ENCODE measurements at regions not wholly inside any gene's neighbourhood (a gene's known extent, or its start where the extent isn't known, plus 50 kb on each side); places are given as distances from the start of the nearest gene placed in this dataset.

- Histone ChIP-seq H3K4me3 (ENCODE audit: low read depth, low read length) (no peak overlapping the region), H3K36me3 (ENCODE audit: control insufficient read depth, insufficient read depth, low read length) (no peaks in the 10 kb centered on the region), H3K27me3 (ENCODE audit: control insufficient read depth, insufficient read depth, low read length) (no peaks in the 10 kb centered on the region)
- no peak for TF ChIP-seq CTCF (IDR thresholded peaks at IDR 0.05; ENCODE audit: insufficient read depth, low read length, severe bottlenecking)
- no peak for FAIRE-seq
- DNase-seq (ENCODE audit: low read depth) = no peak
These were observed 329.4 kb upstream of the CDH5 start for GRCh38 chr16:66036793-66037715.

DNA sequence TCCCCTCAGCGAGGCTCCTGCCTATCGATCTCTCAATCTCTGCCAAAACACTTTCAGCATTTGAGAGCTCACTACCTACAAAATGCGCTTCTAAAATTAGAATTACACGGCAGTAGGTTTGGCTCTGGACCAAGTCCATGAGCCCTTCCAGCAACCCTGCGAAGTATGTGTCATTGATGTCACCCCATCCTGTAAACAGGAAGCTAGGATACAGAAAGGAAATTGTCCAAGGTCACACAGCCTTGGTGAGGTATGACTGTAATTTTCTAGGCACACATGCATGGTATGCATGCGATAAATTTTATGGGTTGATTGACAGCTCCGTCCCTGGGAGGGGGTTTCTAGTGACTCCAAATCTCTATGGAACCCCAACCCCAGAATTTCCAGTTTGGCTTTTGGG is 330.3 kb upstream of the CDH5 start:
- Histone ChIP-seq H3K4me3 (ENCODE audit: low read depth, low read length) (no peak overlapping the region), H3K27me3 (ENCODE audit: control insufficient read depth, insufficient read depth, low read length) (no peaks in the 10 kb centered on the region), H3K36me3 (ENCODE audit: control insufficient read depth, insufficient read depth, low read length) (no peaks in the 10 kb centered on the region)
- DNase-seq (ENCODE audit: low read depth) (no peak), FAIRE-seq (no peak)
- no peak for TF ChIP-seq CTCF (IDR thresholded peaks at IDR 0.05; ENCODE audit: insufficient read depth, low read length, severe bottlenecking)

DNA sequence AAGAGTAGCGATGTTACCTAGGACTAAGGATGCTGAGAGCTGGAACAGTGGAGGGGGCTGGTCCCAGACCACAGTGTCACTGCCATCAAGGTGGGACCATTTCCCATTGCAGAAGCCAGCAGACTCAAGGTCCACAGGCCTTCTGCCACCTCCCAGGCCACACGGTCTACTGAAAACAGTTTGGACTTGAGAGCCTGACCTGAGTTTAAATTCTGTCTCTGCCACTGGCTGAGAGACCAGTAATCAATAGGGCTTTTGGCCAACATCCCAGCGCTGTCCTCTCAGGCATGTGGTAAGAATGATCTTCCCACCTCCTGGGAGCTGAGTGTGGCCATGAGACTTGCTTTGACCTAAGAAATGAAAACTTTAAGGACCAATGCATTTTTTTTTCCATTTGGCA is 331.4 kb upstream of the CDH5 start:
- FAIRE-seq = peak; percentile 32
- Histone ChIP-seq H3K4me3 (ENCODE audit: low read depth, low read length) (no peak overlapping the region), H3K36me3 (ENCODE audit: control insufficient read depth, insufficient read depth, low read length) (no peaks in the 10 kb centered on the region), H3K27me3 (ENCODE audit: control insufficient read depth, insufficient read depth, low read length) (no peaks in the 10 kb centered on the region)
- DNase-seq (ENCODE audit: low read depth) = no peak
- no peak for TF ChIP-seq CTCF (IDR thresholded peaks at IDR 0.05; ENCODE audit: insufficient read depth, low read length, severe bottlenecking)

DNA sequence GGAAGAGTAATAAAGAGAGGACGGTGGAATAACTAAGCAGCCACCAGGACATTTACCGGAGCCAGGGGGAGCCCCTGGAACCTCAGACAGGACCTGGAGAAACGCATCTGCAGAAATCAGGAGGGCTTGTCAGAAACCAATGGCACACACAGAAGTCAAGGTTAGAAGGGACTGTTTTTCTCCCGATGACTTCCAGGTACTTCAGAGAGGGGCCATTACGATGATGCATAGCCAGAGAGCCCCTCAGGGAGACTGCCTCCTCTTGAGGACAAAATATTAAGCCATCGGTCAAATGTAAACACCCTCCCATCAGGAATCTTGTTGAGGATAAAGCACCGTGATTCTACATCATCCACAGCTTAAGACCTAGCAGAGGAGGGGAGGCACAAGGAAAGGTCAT is 333.6 kb upstream of the CDH5 start:
- no peak for FAIRE-seq
- TF ChIP-seq CTCF (IDR thresholded peaks at IDR 0.05; ENCODE audit: insufficient read depth, low read length, severe bottlenecking) = no peak
- no peak for DNase-seq (ENCODE audit: low read depth)
- Histone ChIP-seq H3K36me3 (ENCODE audit: control insufficient read depth, insufficient read depth, low read length) (no peaks in the 10 kb centered on the region), H3K27me3 (ENCODE audit: control insufficient read depth, insufficient read depth, low read length) (no peaks in the 10 kb centered on the region), H3K4me3 (ENCODE audit: low read depth, low read length) (no peak overlapping the region)

DNA sequence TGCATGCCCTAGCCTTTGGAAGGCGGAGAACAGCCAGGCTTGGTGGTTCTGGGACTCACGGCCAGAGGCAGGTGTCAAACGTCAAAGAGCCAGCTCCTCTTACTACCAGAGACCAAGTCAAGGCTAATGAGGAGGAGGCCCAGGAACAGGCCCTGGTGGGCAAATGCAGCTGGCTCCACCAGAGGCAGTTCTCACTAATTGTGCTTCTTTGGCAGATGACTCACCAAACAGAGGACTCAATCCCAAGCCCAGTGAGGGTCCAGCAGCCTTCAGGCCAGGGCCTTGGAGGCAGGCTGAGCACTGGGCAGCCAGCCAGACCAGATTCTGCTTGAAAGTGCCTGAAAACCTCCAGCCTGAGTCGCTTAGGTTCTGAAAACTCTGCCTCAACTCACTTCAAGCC is 336.5 kb upstream of the CDH5 start:
- FAIRE-seq (no peak), DNase-seq (ENCODE audit: low read depth) (no peak)
- no peak for TF ChIP-seq CTCF (IDR thresholded peaks at IDR 0.05; ENCODE audit: insufficient read depth, low read length, severe bottlenecking)
- Histone ChIP-seq H3K36me3 (ENCODE audit: control insufficient read depth, insufficient read depth, low read length) (no peaks in the 10 kb centered on the region), H3K4me3 (ENCODE audit: low read depth, low read length) (no peak overlapping the region), H3K27me3 (ENCODE audit: control insufficient read depth, insufficient read depth, low read length) (no peaks in the 10 kb centered on the region)

Measured in bronchial epithelial cell (primary cell).